SJSA1 (cell line): ENCODE measurements at regions not wholly inside any gene's neighbourhood (a gene's known extent, or its start where the extent isn't known, plus 50 kb on each side); places are given as distances from the start of the nearest gene placed in this dataset.

Source experiments
- DNase-seq, 2 experiments: peaks; one replicate each; pipeline ENCODE4 v3.0.0-alpha.2; 2015 to 2020; ENCODE audit warnings: low spot score in 2 of 2, low read depth in 1 of 2
- H3K27ac ChIP-seq: fragments of 250-450 bp; sonication (Bioruptor Pico); 2 replicates; pipeline ENCODE4 v1.5.1; 2020; ENCODE audit warnings: mild to moderate bottlenecking, moderate library complexity
- H3K27me3 ChIP-seq: fragments of 250-450 bp; sonication (Bioruptor Pico); replicated peaks from 2 replicates; pipeline ENCODE4 v1.5.1; 2020; ENCODE audit warnings: mild to moderate bottlenecking, moderate library complexity
- H3K36me3 ChIP-seq: fragments of 250-450 bp; sonication (Bioruptor Pico); 2 replicates; pipeline ENCODE4 v1.5.1; 2020; ENCODE audit warnings: mild to moderate bottlenecking
- H3K4me1 ChIP-seq: fragments of 250-450 bp; sonication (Bioruptor Pico); replicated peaks from 2 replicates; pipeline ENCODE4 v1.6.1; 2021; ENCODE audit warnings: mild to moderate bottlenecking
- H3K4me3 ChIP-seq: fragments of 250-450 bp; sonication (Bioruptor Pico); 2 replicates; pipeline ENCODE4 v1.5.1; 2020; ENCODE audit warnings: mild to moderate bottlenecking
- H3K9me3 ChIP-seq: fragments of 250-450 bp; sonication (Bioruptor Pico); replicated peaks from 2 replicates; pipeline ENCODE4 v1.5.1; 2020; ENCODE audit warnings: mild to moderate bottlenecking

DNA sequence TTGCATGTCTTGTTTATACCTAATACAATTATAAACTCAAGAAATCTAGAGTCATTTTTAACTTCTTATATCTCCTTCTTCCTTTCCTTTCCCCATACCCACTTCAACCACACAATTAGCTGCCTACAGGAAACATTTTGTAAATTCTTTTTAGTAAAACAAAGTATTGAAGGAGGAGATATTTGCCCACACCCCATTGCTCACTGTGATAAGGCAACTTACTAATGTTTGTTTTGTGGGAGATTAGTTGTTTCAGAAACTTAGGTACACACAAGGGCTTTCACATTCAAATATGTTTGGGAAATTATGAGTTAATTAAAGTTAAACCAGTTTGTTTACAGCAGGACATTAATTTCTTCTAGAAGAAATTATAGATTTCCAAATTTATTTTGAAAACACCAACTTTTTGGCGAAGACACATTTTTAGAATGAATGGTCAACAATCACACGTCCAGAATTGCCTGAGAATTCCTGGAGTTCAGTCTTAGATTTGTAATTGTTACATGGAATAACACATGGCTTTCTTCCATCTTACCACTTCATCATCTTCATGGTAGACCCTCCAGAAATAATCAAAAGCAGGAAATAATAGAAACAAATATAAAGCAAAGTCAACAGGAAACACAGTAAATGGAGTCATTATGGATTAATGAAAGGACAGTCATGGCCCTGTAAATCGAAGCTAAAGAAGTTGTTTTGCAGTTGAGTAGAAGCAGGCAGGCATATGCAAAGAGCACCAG, 62.5 kb upstream of the RAB27B start:
- H3K36me3 ChIP-seq: no peaks in the 10 kb centered on the region
- no peaks in the 10 kb centered on the region for H3K27me3 ChIP-seq
- 0 out of 2 replicates have a peak, but pooled peaks cover 7% of the 10 kb centered on the region for H3K4me1 ChIP-seq
- no peak for DNase-seq
- H3K9me3 ChIP-seq: no peaks in the 10 kb centered on the region
- no peak overlapping the region for H3K27ac ChIP-seq
- H3K4me3 ChIP-seq: no peak overlapping the region

DNA sequence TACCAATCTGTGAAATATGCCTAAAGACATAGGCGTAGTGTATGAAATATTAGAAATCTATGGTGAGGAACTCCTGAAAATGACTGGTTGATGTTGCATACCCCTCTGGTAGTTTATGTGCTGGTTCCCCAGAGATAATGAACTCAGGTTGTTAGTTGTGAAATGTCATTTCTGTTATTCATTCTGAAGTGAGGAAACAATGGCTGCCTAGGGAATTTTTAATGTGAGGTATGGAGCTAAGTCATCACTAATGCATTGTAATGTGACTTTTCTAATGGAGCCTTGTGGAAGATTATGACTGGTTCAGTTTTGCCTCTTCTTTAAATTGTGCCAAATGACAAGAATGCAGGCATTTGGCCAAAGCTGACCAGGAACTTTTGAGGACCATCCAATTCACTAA, 61.6 kb upstream of the RAB27B start:
- DNase-seq: no peak
- H3K27me3 ChIP-seq: no peaks in the 10 kb centered on the region
- H3K36me3 ChIP-seq: no peaks in the 10 kb centered on the region
- H3K27ac ChIP-seq: no peak overlapping the region
- no peaks in the 10 kb centered on the region for H3K9me3 ChIP-seq
- H3K4me3 ChIP-seq: no peak overlapping the region
- H3K4me1 ChIP-seq: 0 out of 2 replicates have a peak, but pooled peaks cover 7% of the 10 kb centered on the region

GRCh38 chr18:54767098-54767497, 61.2 kb upstream of the RAB27B start:
- Histone ChIP-seq H3K27ac (no peak overlapping the region), H3K9me3 (no peaks in the 10 kb centered on the region), H3K4me3 (no peak overlapping the region), H3K27me3 (no peaks in the 10 kb centered on the region), H3K4me1 (0 out of 2 replicates have a peak, but pooled peaks cover 7% of the 10 kb centered on the region), H3K36me3 (no peaks in the 10 kb centered on the region)
- no peak for DNase-seq

DNA sequence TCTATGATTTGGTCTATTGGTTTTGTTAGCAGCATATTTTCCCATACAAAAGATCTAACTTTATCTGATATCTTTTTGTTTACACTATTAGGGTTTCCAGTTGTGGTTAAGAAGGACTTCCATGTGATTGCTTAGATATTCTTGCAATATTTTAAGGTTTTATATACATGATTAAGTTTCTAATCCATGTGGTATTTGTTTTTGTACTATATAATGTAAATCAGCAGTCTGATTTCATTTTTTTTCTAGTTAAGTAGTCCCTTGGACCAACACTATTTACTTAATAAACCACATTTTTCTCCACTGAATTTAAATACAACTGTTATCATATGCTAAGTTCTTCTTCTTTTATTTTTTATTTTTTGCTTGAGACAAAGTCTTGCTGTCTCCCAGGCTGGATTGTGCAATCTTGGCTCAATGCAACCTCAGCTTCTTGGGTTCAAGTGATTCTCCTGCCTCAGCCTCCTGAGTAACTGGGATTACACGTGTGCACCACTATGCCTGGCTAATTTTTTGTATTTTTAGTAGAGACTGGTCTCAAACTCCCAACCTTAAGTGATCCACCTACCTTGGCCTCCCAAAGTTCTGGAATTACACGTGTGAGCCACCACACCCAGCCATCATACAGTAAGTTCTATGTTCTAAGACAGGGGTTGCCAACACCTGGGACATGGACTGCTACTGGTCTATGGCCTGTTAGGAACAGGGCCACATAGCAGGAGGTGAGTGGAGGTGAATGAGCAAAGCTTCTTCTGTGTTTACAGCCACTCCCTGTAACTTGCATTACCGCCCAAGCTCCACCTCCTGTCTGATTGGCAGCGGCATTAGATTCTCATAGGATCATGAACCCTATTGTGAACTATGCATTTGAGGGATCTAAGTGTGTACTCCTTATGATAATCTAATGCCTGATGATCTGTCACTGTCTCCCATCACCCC, 58.5 kb upstream of the RAB27B start:
- no peak for DNase-seq
- H3K4me3 ChIP-seq: no peak overlapping the region
- no peaks in the 10 kb centered on the region for H3K9me3 ChIP-seq
- peaks cover 17% of the 10 kb centered on the region for H3K4me1 ChIP-seq
- H3K36me3 ChIP-seq: no peaks in the 10 kb centered on the region
- H3K27me3 ChIP-seq: no peaks in the 10 kb centered on the region
- H3K27ac ChIP-seq: no peak overlapping the region

DNA sequence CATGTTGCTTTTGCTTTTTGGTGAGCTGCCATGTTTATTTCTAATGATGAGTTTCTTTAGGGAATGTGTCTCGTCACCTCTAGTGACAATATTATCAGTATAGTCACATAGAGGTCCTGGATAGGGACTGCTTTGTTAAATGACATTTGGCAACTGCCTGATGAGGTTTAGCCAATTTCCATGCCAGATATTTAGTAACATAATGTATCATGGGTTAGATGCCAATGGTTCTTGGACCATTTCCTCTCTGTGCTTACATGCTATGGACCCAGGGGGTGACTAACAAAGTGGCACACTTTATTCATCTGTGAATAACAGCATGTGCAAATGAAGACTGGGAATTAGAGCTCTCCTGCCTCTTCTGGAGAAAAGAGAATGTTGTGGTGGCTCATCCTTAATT, 56.2 kb upstream of the RAB27B start:
- no peaks in the 10 kb centered on the region for H3K36me3 ChIP-seq
- no peak overlapping the region for H3K4me3 ChIP-seq
- no peak for DNase-seq
- no peaks in the 10 kb centered on the region for H3K9me3 ChIP-seq
- H3K4me1 ChIP-seq: peaks cover 34% of the 10 kb centered on the region
- H3K27me3 ChIP-seq: no peaks in the 10 kb centered on the region
- no peak overlapping the region for H3K27ac ChIP-seq

DNA sequence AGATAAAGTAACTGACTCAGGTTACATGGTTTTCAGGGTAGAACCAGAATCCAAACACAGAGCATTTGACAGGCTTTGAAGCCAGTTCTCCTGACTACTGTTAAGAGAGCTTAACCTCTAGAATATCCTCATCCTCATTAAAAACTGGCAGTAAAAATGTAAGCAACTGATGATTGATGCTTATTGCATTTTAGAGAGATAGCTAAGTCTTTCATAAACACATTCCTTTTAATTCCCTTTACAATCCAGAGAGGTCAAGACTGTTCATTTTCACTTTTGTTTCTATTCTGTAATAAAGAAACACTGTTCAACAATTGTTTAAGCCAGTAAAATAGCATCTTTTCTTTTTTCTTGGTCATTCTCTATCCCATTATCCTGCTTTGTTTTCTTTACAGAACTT, 53.9 kb upstream of the RAB27B start:
- Histone ChIP-seq H3K9me3 (no peaks in the 10 kb centered on the region), H3K27ac (peak overlapping the region; percentile 96), H3K27me3 (no peaks in the 10 kb centered on the region), H3K36me3 (no peaks in the 10 kb centered on the region), H3K4me1 (peaks cover 39% of the 10 kb centered on the region), H3K4me3 (no peak overlapping the region)
- DNase-seq: peak in 1 of 2 experiments; percentile 62

GRCh38 chr18:54774981-54775665, 53.2 kb upstream of the RAB27B start:
- no peaks in the 10 kb centered on the region for H3K36me3 ChIP-seq
- no peak for DNase-seq
- H3K9me3 ChIP-seq: no peaks in the 10 kb centered on the region
- no peaks in the 10 kb centered on the region for H3K27me3 ChIP-seq
- H3K27ac ChIP-seq: peak overlapping the region; percentile 96
- H3K4me3 ChIP-seq: no peak overlapping the region
- H3K4me1 ChIP-seq: peaks cover 39% of the 10 kb centered on the region

DNA sequence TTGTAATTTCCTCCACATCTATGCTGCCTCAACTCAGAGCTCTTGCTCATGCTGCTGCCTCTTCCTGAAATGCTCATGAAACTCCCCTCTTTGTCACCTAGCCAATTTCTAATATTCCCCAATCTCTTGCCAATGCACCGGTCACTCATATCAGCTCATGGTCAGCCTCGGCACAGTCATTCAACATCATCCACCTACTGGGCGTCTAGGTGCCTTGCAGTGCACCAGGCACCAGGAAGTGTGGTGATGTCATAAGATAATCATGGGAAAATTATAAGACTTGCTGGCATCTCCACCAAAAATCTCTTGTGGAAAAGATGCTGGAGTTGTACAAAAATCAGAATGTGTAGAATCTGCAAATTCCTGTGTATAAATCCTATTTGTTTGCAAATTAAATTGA, 52.6 kb upstream of the RAB27B start:
- Histone ChIP-seq H3K4me1 (peaks cover 39% of the 10 kb centered on the region), H3K36me3 (no peaks in the 10 kb centered on the region), H3K9me3 (no peaks in the 10 kb centered on the region), H3K27me3 (no peaks in the 10 kb centered on the region), H3K4me3 (no peak overlapping the region), H3K27ac (peak overlapping the region; percentile 96)
- peak; percentile 59 to 69 for DNase-seq

GRCh38 chr18:54776282-54776977, 51.8 kb upstream of the RAB27B start:
- no peaks in the 10 kb centered on the region for H3K9me3 ChIP-seq
- peak overlapping the region; percentile 96 for H3K27ac ChIP-seq
- H3K4me3 ChIP-seq: no peak overlapping the region
- H3K4me1 ChIP-seq: peaks cover 39% of the 10 kb centered on the region
- peak; percentile 90 to 94 for DNase-seq
- no peaks in the 10 kb centered on the region for H3K36me3 ChIP-seq
- no peaks in the 10 kb centered on the region for H3K27me3 ChIP-seq

DNA sequence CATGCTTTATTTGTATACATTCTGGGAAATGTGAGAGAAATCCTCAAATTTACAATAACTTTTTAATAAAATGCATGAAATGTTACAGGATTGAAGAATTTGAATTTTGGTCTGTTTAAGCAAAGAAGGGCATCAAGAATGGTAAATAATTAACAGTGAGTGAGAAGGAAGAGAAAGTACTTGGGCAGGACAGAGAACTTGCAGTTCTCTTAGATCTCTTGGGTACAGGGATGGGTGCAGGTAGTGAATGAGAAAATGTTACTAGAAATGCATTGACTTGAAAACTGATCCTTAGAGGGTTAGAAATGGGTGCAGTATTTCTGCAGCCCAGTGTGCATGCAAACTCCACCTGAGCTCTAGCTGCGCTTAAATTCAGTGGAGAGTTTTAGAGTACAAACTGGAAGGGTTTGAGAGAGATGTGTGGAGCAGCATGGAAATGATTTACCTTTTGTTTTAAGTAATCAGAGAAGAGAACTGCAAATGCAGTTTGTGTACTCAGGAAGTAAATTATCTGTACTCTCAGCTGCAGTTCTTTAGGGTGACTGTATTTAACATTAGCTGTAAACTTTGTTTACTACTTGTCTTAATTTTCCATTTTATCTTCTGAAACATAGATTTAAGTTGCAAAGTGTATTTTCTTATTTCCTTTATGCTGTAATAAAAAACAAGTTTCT, 51.0 kb upstream of the RAB27B start:
- no peaks in the 10 kb centered on the region for H3K27me3 ChIP-seq
- peaks cover 39% of the 10 kb centered on the region for H3K4me1 ChIP-seq
- H3K27ac ChIP-seq: peak overlapping the region; percentile 96
- H3K9me3 ChIP-seq: no peaks in the 10 kb centered on the region
- no peaks in the 10 kb centered on the region for H3K36me3 ChIP-seq
- H3K4me3 ChIP-seq: no peak overlapping the region
- peak in 1 of 2 experiments; percentile 7 for DNase-seq

DNA sequence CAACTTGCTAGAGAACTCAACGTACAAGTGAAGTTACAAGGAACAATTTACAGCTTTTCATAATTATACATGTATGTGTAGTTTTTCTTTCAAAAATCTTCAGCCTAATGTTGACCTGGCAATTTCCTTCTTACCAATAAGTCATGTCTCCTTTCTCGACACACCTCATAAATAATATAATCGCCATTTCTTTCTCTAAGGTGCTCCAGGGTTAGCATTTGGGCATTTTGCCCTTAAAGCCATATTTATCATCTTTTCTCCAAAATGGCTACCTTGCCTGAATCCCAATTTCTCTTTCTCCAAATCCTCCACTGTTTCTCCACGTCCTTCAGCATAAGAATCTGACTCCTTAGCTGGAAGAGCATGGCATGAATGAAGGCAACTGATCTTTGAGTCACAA, 50.3 kb upstream of the RAB27B start:
- H3K4me3 ChIP-seq: no peak overlapping the region
- no peak overlapping the region for H3K27ac ChIP-seq
- H3K27me3 ChIP-seq: no peaks in the 10 kb centered on the region
- no peaks in the 10 kb centered on the region for H3K9me3 ChIP-seq
- no peaks in the 10 kb centered on the region for H3K36me3 ChIP-seq
- DNase-seq: no peak
- H3K4me1 ChIP-seq: peaks cover 39% of the 10 kb centered on the region
